ENCODE measurements at regions not wholly inside any gene's neighbourhood (a gene's known extent, or its start where the extent isn't known, plus 50 kb on each side); places are given as distances from the start of the nearest gene placed in this dataset.
"Not testable (repeated sequence)": the region's sequence is repeated elsewhere in the genome, so short reads cannot be mapped to it uniquely, and the experiment has no call there.

DNA sequence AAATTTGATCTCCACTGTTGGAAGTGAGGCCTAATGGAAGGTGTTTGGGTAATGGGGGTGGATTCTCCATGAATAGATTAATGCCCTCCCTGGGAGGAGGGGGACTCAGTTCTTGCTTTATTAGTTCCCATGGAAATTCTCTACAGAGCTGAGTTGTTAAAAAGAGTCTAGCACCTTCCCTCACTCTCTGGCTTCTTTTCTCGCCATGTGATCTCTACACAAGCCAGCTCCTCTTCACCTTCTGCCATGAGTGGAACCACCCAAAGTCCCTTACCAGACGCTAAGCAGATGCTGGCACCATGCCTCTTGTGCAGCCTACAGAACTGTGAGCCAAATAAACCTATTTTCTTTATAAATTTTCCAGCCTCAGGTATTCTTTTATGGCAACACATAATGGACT lies 465.8 kb upstream of the ANO5 start:
- no peak for DNase-seq

GRCh38 chr11:21736404-21736803 lies 456.5 kb upstream of the ANO5 start:
- no peak for DNase-seq

DNA sequence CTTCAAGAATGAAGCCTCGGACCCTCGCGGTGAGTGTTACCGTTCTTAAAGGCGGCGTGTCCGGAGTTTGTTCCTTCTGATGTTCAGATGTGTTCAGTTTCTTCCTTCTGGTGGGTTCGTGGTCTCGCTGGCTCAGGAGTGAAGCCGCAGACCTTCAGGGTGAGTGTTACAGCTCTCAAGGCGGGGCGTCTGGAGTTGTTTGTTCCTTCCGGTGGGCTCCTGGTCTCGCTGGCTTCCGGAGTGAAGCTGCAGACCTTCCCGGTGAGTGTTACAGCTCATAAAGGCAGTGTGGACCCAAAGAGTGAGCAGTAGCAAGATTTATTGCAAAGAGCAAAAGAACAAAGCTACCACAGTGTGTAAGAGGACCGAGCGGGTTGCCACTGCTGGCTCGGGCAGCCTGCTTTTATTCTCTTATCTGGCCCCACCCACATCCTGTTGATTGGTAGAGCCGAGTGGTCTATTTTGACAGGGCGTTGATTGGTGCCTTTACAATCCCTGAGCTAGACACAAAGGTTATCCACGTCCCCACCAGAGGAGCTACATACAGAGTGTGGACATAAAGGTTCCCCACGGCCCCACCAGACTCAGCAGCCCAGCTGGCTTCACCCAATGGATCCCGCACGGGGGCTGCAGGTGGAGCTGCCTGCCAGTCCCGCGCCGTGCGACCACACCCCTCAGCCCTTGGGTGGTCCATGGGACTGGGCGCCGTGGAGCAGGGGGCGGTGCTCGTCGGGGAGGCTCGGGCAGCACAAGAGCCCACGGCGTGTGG lies 440.2 kb upstream of the ANO5 start:
- peak; percentile 12 for DNase-seq

DNA sequence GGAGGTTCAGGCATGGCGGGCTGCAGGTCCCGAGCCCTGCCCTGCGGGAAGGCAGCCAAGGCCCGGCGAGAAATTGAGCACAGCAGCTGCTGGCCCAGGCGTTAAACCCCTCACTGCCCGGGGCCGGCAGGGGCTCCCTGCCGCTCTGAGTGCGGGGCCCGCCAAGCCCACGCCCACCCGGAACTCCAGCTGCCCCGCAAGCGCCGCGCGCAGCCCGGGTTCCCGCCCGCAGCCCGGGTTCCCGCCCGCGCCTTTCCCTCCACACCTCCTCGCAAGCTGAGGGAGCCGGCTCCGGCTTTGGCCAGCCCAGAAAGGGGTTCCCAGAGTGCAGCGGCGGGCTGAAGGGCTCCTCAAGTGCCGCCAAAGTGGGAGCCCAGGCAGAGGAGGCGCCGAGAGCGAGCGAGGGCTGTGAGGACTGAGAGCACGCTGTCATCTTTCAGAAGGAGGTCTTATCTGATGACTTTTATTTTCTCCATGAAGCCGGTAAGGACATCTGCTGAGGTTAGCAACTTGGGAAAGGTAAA lies 439.6 kb upstream of the ANO5 start:
- DNase-seq = not testable (repeated sequence)

DNA sequence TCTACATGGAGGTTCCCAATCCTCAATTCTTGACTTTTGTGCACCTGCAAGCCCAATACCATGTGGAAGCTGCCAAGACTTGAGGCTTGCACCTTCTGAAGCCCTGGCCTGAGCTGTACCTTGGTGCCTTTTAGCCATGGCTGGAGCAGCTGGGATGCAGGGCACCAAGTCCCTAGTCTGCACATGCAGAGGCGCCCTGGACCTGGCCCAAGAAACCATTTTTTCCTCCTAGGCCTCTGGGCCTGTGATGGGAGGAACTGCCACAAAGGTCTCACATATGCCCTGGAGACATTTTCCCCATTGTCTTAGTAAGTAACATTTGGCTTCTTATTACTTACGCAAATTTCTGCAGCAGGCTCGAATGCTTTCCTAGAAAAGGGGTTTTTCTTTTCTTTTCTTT lies 431.9 kb upstream of the ANO5 start:
- DNase-seq = no peak

GRCh38 chr11:21768388-21768787 lies 424.5 kb upstream of the ANO5 start:
- DNase-seq = no peak

DNA sequence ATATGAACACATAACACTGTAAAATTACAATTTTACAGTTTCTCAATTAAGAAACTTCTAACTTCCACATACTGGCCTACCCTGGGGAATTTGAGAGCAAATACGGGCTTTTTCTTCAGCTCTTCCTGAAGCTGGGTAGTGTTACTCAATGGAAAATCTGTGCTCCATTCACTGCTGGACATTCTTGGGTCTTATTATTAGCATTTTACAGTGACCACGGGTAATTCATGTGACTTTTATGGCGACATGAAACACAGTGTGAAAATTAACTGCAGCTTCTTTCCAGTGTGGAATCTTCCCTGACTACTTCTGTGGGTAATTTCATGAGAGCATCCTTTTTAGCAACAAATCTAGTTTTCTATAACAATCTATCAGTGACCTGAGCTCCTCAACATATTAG lies 423.7 kb upstream of the ANO5 start:
- no peak for DNase-seq

DNA sequence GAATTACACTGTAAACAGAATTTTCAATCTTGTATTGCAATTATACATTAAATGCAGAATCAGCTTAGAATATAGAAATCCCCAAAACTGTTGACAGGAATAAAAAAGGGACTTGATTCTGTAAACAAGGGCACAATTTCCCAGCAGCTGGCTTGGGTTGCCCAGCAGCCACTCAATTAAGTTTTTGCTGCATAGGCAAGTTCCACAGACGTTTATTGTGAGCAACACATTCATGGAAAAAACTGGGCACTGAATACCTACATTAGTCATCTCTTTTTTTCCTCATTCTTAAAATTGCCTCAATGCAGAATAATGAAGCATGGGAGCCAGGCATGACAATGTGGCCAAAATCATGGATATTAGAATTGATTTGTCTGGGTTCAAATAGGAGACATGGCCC lies 421.8 kb upstream of the ANO5 start:
- DNase-seq = no peak

DNA sequence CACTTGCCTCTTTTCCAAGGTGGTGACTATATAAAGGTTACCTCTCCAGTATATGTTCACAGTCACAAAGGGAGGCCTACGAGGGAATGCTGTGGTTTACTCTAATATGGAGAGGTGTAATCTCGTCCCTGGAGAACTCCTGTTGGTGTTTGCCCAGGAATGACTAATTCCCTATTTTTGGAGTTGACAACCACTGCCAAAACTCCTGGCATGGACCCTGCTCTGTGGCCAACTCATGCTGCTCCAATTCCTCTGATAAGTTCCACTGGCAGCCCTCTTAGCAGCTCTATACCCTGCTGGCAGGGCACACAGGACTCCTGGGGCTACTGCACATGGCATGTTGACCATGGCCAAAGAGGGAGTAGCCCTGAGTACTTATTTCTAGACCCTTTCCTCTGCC lies 418.7 kb upstream of the ANO5 start:
- no peak for DNase-seq

DNA sequence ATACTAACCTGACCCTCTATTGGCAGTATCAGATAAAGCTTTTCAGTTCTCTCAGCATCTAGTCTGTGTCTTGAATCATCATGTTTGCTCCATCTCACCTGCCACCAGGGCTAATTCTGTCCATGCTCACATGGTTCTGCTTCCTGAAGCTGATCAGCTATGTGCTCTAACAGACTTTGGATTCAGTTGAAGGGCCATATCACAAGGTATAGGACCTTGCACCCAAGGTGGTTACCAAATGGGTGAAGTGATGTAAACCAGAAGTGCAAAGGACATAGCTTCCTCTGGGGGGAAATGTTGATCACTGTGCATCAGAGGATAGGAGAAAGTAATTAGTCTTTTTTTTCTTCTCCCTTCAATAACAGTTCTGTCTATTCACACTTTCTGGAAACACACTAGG lies 417.0 kb upstream of the ANO5 start:
- DNase-seq = no peak

- no peak for DNase-seq
These were observed 408.9 kb upstream of the ANO5 start for GRCh38 chr11:21783954-21784353.

DNA sequence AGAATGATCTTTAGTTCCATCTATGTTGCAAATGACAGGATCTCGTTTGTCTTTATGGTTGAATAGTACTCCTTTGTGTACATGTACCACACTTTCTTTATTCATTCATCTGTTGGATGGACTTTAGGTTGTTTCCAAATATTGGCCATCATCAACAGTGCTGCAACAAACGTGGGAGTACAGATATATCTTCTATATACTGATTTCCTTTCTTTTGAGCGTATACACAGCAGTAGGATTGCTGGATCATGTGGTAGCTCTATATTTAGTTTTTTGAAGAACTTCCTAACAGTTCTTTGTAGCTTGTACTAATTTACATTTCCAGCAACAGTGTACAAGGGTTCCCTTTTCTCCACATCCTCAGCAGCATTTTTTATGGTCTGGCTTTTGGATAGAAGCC lies 407.5 kb upstream of the ANO5 start:
- DNase-seq = no peak

DNA sequence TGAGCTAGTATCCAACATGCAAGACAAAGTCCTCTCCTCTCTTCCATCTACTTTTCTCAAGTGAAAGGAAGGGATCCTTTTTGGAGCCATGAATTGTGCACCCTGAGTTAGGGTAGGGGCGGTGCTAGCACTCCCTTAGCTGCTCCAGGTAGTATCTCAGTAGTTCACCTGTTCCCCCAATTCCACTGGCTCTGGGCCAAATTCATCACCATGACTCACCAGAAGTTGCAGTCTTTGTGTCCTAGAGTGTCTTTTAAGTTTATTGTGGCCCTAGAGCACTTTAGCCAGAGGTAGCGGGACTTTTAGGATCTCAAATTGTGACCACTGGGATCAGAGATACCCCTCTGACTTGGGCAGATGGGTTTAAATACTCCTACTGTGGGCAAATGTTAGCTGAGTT lies 398.6 kb upstream of the ANO5 start:
- no peak for DNase-seq

DNA sequence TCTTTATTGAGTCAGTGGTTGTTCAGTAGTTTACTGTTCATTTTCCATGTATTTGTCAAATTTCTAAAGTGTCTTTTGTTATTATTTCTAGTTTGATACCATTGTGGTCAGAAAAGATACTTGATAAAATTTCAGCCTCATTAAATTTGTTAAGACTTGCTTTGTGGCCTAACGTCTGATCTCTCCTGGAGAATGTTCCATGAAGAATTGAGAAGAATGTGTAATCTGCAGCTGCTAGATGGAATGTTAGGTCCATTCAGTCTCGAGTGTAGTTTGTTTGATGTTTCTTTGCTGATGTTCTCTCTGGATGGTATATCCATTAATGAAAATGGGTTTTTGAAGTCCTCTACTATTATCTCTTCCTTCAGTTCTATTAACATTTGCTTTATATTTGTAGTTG lies 394.7 kb upstream of the ANO5 start:
- no peak for DNase-seq

- DNase-seq = not testable (repeated sequence)
These were observed 388.4 kb upstream of the ANO5 start for GRCh38 chr11:21804523-21804922.

DNA sequence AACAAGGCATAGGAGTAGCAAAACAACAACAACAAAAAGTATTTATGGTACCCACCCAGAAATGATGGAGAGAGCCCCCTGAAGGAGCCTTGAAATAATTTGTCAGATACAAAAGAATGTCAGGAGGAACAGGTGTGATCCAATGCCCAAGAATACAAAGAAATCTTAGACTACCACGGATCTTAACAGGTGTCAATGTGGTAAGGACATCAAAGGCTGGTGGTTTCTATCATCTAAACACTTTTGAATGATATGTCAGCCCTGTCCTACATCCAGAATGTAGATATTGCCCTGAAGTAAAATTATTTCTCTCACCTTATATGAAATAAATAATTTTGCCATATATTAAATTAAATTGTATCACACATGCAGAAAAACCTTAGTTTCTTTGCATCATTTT lies 386.4 kb upstream of the ANO5 start:
- DNase-seq = no peak

- no peak for DNase-seq
These were observed 385.9 kb upstream of the ANO5 start for GRCh38 chr11:21806947-21807346.

- no peak for DNase-seq
These were observed 385.5 kb upstream of the ANO5 start for GRCh38 chr11:21807350-21807749.

DNA sequence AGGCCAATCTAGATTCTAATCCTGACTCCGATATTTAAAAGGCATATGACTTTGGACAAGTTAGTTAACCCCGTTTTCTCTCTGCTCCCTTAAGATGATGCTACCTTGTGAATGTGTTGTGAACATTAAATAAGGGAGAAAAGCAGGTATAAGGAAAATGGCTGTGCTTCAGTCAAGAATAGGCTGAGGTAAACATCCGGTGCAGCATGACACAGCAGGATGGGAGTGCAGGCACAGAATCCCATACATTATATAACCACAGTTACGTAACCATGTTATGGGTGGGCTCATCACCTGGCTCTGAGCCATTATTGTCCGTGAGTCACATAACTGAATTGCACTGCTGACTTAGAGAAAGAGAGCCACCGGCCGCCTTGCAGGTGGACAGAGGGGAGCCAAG lies 382.2 kb upstream of the ANO5 start:
- DNase-seq = no peak

DNA sequence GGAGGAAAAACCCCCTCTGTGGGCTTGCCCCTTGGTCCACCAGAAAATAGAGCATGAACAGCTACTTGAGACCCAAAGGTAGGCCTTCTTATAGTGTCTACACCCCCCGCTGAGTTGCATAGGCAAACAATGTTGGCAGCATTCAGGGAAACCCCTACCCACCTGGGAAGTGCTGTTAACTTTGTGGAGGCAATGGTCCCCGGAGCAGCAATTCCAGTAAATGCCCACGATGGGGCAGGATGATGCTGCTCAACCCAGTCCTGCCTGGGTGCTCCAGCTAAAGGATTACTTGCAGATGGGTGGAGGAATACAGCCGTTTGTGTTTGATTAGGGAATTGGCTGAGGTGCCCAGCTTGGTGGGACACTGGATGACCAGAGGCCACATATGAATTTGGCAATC lies 381.3 kb upstream of the ANO5 start:
- DNase-seq = no peak

DNA sequence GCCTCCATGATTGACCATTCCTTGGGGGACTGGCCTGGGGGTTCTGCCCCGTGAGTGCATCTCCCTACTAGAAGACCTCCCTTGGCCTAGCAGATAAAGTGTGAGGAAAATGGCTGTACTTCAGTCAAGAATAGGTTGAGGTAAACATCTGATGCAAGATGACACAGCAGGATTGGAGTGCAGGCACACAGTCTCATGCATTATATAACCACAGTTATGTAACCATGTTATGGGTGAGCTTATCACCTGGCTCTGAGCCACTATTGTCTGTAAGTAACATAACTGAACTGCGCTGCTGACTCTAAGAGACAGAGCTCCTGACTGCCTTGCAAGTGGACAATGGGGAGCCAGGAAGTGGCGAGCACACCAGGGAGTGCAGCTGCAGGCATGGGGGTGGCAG lies 378.7 kb upstream of the ANO5 start:
- DNase-seq = no peak

DNA sequence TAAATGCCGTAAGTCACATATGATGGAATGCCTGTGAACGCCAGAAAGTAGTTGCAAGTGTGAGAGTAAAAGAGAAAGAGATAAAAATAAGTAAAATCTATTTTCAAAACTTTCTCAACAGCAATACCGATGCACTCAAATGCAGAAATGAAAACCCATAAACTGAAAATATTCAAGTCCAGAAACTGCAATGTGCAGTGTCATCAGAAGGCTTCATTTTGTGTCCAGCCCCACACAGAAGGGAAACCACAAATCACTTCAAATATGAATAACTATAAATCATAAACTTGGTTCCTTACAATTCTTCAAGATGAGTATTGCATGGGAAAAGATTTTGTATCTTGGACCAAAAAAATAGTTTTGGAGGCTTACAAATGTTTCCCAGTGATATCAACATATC lies 375.2 kb upstream of the ANO5 start:
- DNase-seq = no peak

GRCh38 chr11:21820176-21820575 lies 372.7 kb upstream of the ANO5 start:
- DNase-seq = no peak

DNA sequence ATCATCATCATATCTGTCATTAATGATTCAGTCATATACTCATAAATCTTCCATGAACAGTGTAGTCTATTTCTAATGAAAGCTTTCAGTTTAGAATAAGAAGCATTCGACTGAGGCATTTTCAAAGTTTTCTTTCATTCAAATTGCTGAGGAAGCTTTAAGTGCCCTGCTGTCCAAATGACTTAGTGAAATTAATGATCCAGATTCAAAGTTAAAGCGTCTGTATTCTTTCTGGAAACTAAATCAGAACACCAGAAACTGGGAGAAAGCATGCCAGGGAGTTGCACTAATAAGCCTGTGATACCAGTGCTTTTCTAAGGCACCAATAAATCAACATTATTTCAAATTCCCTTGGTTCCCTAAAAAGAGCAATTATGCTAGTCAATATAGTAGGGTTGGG lies 367.8 kb upstream of the ANO5 start:
- no peak for DNase-seq

DNA sequence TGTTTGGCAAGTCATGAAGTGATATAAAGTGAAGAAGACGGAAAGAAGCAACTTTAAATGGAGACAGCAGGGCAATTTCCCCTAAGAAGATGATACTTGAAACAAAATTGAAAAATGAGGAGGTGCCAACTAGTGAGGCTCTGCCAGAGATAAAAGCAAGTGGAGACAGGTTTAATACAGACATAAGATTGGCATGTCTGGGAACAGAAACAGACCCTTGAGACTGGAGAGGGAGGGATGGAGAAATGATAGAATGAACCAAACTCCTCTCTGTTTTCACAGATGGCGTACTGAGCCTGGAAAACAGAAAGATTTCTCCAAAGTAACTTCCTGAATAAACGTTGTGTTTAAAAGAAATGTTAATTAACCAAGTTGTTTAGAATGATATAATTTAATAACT lies 354.5 kb upstream of the ANO5 start:
- no peak for DNase-seq
